ENCODE measurements at regions not wholly inside any gene's neighbourhood (a gene's known extent, or its start where the extent isn't known, plus 50 kb on each side); places are given as distances from the start of the nearest gene placed in this dataset.

GRCh38 chr10:4545062-4545461 is 280.9 kb upstream of the AKR1E2 start:
- no peak for DNase-seq (ENCODE audit: low read depth in 1 of 2, low spot score in 1 of 2)
- no peak overlapping the region for H3K27ac ChIP-seq (replicated peaks)
- H3K27me3 ChIP-seq (ENCODE audit: insufficient read depth, poor library complexity, severe bottlenecking), result no peaks in the 10 kb centered on the region
- TF ChIP-seq SPI1 (IDR thresholded peaks at IDR 0.05; ENCODE audit: borderline replicate concordance, low read depth) (no peak), GABPA (IDR thresholded peaks at IDR 0.05; ENCODE audit: low read depth) (no peak), CTCF (IDR thresholded peaks at IDR 0.05; ENCODE audit: insufficient read depth, low read length) (no peak), REST (IDR thresholded peaks at IDR 0.05; ENCODE audit: insufficient replicate concordance, low read depth) (no peak)
- no peak overlapping the region for H3K4me3 ChIP-seq (replicated peaks; ENCODE audit: insufficient read depth, low read length)

- H3K27ac ChIP-seq (replicated peaks), result no peak overlapping the region
- no peaks in the 10 kb centered on the region for H3K27me3 ChIP-seq (ENCODE audit: insufficient read depth, poor library complexity, severe bottlenecking)
- no peak for DNase-seq (ENCODE audit: low read depth in 1 of 2, low spot score in 1 of 2)
- no peak for TF ChIP-seq REST (IDR thresholded peaks at IDR 0.05; ENCODE audit: insufficient replicate concordance, low read depth)
- no peak for TF ChIP-seq GABPA (IDR thresholded peaks at IDR 0.05; ENCODE audit: low read depth)
- TF ChIP-seq SPI1 (IDR thresholded peaks at IDR 0.05; ENCODE audit: borderline replicate concordance, low read depth), result no peak
- no peak for TF ChIP-seq CTCF (IDR thresholded peaks at IDR 0.05; ENCODE audit: insufficient read depth, low read length)
- no peak overlapping the region for H3K4me3 ChIP-seq (replicated peaks; ENCODE audit: insufficient read depth, low read length)
These were observed 282.0 kb upstream of the AKR1E2 start for GRCh38 chr10:4543938-4544533.

GRCh38 chr10:4541292-4541691 is 284.7 kb upstream of the AKR1E2 start:
- Histone ChIP-seq H3K27ac (replicated peaks) (no peak overlapping the region), H3K27me3 (ENCODE audit: insufficient read depth, poor library complexity, severe bottlenecking) (no peaks in the 10 kb centered on the region), H3K4me3 (replicated peaks; ENCODE audit: insufficient read depth, low read length) (no peak overlapping the region)
- DNase-seq (ENCODE audit: low read depth in 1 of 2, low spot score in 1 of 2), result no peak
- TF ChIP-seq POLR2AphosphoS5 (IDR thresholded peaks at IDR 0.05; ENCODE audit: low read depth), result no peak
- no peak for TF ChIP-seq GABPA (IDR thresholded peaks at IDR 0.05; ENCODE audit: low read depth)
- no peak for TF ChIP-seq CTCF (IDR thresholded peaks at IDR 0.05; ENCODE audit: insufficient read depth, low read length)
- TF ChIP-seq SPI1 (IDR thresholded peaks at IDR 0.05; ENCODE audit: borderline replicate concordance, low read depth), result no peak

GRCh38 chr10:4538016-4538415 is 288.0 kb upstream of the AKR1E2 start:
- TF ChIP-seq POLR2AphosphoS5 (IDR thresholded peaks at IDR 0.05; ENCODE audit: low read depth), result no peak
- TF ChIP-seq SPI1 (IDR thresholded peaks at IDR 0.05; ENCODE audit: borderline replicate concordance, low read depth), result no peak
- TF ChIP-seq GABPA (IDR thresholded peaks at IDR 0.05; ENCODE audit: low read depth), result no peak
- TF ChIP-seq CTCF (IDR thresholded peaks at IDR 0.05; ENCODE audit: insufficient read depth, low read length), result no peak
- no peak for TF ChIP-seq REST (IDR thresholded peaks at IDR 0.05; ENCODE audit: insufficient replicate concordance, low read depth)
- no peak for DNase-seq (ENCODE audit: low read depth in 1 of 2, low spot score in 1 of 2)
- Histone ChIP-seq H3K4me3 (replicated peaks; ENCODE audit: insufficient read depth, low read length) (no peak overlapping the region), H3K27me3 (ENCODE audit: insufficient read depth, poor library complexity, severe bottlenecking) (no peaks in the 10 kb centered on the region), H3K27ac (replicated peaks) (no peak overlapping the region)
